GM12872 (cell line): ENCODE measurements at regions not wholly inside any gene's neighbourhood (a gene's known extent, or its start where the extent isn't known, plus 50 kb on each side); places are given as distances from the start of the nearest gene placed in this dataset.

ENCODE experiments used
- TF ChIP-seq, protein P1 (sequence below): IDR thresholded peaks from 3 replicates; pipeline ENCODE4 v1.5.1; 2011; ENCODE audit warnings: low read depth, mild to moderate bottlenecking, low read length, moderate library complexity; ENCODE audit not compliant: insufficient read depth

DNA sequence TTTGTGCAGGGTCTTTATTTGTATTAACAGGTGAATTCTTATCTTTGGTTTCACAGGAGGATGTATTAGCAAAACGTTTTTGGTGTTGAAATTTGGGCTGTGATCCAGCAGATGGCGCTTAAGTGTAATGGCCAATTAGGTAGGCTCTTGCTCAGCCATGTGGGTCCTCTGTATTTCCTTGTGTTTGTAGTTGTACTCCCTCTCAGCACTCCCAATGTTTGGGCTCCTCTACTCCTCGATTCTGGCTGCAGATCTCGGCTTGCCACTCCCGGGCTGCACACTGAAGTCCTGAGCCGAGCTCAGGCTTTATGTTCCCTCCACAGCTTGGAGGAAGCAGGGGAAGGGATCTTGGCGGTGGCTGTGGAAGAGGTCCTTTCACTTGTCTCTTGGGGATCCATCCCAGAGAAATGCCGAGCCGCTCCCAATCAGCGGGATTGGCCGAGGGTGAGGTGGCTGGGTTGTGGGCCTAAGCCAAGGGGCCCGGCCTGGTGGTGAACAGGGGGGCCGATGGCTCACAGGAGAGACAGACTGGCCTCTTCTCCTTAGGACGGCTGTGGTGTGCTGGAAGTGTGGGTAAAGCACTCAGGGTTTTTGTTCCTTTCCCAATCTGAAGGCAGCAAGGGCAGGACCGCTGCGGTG, 133.7 kb downstream of the AEBP2 start:
- TF ChIP-seq, protein P1, sequence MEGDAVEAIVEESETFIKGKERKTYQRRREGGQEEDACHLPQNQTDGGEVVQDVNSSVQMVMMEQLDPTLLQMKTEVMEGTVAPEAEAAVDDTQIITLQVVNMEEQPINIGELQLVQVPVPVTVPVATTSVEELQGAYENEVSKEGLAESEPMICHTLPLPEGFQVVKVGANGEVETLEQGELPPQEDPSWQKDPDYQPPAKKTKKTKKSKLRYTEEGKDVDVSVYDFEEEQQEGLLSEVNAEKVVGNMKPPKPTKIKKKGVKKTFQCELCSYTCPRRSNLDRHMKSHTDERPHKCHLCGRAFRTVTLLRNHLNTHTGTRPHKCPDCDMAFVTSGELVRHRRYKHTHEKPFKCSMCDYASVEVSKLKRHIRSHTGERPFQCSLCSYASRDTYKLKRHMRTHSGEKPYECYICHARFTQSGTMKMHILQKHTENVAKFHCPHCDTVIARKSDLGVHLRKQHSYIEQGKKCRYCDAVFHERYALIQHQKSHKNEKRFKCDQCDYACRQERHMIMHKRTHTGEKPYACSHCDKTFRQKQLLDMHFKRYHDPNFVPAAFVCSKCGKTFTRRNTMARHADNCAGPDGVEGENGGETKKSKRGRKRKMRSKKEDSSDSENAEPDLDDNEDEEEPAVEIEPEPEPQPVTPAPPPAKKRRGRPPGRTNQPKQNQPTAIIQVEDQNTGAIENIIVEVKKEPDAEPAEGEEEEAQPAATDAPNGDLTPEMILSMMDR = peak; percentile 65

DNA sequence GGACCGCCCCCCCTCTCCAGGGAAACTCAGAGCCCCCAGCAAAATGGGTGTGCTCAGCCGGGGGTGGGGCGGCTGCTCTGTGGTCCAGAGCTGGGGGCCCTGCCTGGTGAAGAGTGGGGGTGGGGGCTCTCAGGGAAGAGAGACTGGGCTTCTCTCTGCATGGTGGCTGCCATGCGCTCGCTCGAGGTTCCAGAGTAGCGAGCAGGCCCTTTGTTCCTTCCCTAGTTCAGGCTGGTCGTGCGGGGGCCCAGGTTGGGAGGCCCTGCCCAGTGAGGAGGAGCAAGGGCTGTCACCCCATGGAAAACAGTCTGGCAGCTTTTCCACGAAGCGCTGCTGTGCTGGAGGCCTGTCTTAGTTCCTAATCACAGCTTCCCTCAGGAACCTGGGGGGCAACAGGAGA, 134.6 kb downstream of the AEBP2 start:
- TF ChIP-seq, protein P1 = no peak

DNA sequence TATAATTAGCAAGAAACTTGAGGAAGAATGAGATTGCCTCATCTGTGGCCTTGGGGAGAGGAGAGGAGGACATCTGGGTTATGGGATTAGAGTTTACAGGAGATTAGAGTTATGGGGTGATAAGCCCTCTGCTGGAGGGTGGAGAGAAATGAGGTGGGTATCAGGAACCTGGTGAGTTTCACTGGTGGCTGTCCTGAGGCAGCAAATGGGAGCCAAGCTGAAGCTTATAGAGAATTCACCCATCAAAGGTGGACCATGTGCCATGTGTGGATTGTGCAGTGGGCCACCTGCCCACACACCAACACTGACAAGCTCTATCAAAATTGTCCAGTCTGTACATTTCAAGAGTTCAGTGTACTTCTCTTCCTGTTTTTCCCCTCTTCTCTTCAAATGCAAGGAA, 135.3 kb downstream of the AEBP2 start:
- TF ChIP-seq, protein P1 = peak; percentile 21; the same call in 1 of the 3 replicates

DNA sequence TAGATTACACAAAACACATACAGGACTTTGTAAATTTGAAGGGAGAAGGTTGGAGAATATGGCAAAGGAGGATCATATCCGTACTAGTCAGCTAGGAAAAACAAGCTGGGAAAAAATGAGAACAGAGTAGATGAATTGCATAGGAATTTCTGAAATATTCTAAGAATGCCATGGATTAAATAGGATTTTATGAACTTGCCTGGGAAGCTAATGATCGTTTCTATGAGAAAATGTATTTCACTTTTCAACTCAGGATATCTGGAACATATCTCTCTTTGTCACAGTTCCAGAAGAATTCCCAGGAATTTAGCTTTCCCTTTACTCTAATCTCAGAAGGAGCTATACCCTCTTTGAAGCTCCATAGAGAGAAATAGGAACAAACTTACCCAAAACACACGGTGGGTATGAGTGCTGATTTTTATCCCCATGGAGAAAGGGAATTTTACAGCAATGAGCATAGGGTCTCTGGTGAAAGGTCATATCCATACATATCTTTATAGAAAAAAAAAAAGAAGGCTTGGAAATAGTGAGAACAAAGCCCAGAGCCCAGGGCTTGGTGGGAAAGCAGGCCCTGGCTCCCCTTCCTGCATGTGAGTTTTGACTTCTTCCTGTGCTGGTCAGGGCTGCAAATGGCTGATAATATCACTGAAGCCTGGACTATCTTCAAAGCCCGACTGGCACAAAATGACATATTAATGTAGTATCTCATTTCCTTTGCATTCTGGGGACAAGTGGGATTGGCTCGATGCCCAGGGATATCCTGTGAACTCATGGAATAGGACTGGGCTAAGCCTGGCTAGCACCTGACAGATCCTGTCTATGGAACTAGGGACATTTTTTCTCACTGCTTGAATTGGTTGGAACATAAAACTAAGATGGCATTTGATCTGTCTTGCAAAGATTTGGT, 136.3 kb downstream of the AEBP2 start:
- TF ChIP-seq, protein P1 = no peak

DNA sequence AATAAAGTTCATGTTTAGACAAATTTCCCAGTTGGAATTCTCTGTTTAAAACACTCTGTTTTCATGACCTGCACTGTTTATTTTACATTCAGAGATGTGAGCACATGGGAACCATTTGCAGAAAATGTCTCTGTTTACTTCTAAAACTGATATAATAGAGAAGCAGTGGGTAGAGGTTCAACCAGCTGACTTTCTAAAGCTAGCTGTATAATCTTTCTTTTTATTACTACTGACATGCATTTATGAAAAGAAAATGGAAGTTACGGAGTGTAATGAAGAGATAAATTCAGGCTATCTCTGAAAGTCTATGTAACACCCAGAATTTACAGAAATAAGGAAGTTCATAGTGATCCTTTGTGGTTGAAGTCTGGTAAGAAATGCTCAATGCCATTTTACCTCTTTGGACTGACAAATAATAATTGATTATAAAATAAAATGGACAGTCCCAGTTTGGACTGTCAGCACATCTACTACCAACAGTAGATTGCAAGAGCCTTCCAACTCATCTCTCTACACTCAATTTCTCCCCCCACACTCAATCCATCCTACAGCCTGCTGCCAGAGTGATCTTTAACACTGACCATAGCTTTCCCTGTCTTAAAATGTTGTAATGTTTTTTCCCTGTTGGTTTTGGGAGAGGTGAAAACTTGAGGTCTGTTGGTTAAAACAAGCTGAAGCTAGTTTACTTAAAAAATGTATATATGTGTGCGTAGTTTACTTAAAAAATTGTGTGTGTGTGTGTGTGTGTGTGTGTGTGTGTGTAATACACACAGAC, 137.4 kb downstream of the AEBP2 start:
- TF ChIP-seq, protein P1 = no peak

DNA sequence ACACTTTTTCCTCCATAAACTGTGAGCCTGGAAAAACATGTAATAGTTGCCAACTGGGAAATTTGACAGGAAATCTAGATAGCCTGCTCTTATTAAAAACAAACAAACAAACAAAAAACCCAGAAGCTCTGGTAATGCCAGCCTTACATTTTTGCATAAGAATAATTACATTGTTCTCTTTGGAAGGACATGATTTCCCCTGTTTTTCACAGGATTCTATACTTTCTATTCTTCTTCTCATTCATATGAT, 137.9 kb downstream of the AEBP2 start:
- TF ChIP-seq, protein P1 = no peak

DNA sequence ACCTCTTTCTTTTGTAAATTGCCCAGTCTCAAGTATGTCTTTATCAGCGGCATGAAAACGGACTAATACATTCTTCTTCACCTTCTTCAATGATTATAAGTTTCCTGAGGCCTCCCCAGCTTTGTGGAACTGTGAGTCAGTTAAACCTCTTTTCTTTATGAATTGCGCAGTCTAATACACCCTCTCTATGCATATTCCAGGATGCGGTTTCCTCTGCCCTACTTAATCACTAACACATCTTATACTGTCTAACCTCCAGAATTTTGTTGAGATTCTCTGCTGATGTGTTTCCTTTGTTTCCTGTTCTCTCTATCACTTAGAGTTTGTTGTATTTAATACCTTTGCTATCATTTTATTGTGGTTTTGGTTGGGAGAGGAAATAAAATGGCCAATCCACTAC, 145.4 kb downstream of the AEBP2 start:
- TF ChIP-seq, protein P1 = no peak
